ENCODE measurements at regions not wholly inside any gene's neighbourhood (a gene's known extent, or its start where the extent isn't known, plus 50 kb on each side); places are given as distances from the start of the nearest gene placed in this dataset.

DNA sequence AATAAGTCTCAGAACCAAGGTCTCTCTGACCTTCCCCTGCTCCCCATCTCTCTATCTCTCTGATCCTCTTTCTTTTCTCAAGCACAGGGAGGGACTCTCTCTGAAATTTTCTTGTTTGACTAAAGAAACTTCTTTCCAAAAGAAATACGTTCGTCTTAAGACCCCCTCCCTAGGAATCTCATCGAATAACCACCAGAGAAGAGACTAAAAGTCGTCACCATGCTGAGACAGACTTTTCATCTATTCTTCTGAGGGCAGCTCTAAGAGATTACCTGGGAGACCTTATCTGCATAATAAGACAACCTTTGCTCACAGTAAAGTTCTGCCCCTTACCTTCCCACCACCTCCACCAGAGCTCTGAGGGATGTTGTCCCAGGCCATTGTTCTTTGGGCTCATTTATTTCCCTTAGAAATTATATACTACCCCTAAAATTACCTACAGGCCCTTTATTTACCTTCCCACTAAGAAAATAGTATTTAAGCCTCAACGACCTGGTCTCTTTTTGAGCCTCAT lies 133.7 kb upstream of the EEF2KMT start:
- TF ChIP-seq, protein P1, sequence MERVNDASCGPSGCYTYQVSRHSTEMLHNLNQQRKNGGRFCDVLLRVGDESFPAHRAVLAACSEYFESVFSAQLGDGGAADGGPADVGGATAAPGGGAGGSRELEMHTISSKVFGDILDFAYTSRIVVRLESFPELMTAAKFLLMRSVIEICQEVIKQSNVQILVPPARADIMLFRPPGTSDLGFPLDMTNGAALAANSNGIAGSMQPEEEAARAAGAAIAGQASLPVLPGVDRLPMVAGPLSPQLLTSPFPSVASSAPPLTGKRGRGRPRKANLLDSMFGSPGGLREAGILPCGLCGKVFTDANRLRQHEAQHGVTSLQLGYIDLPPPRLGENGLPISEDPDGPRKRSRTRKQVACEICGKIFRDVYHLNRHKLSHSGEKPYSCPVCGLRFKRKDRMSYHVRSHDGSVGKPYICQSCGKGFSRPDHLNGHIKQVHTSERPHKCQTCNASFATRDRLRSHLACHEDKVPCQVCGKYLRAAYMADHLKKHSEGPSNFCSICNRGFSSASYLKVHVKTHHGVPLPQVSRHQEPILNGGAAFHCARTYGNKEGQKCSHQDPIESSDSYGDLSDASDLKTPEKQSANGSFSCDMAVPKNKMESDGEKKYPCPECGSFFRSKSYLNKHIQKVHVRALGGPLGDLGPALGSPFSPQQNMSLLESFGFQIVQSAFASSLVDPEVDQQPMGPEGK (CRISPR knock-in tag; IDR thresholded peaks at IDR 0.05; ENCODE audit: borderline replicate concordance): no peak
- TF ChIP-seq CSDC2 (CRISPR knock-in tag; IDR thresholded peaks at IDR 0.05): no peak
- no peak for TF ChIP-seq TOX (CRISPR knock-in tag; IDR thresholded peaks at IDR 0.05; ENCODE audit: borderline replicate concordance)
- no peak for TF ChIP-seq RARB (CRISPR knock-in tag; IDR thresholded peaks at IDR 0.05)
- no peak for TF ChIP-seq ESRRG (CRISPR knock-in tag; IDR thresholded peaks at IDR 0.05)
- TF ChIP-seq PPARA (CRISPR knock-in tag; IDR thresholded peaks at IDR 0.05; ENCODE audit: borderline replicate concordance): no peak
- TF ChIP-seq ARNTL (CRISPR knock-in tag; IDR thresholded peaks at IDR 0.05; ENCODE audit: borderline replicate concordance, low read depth): no peak
- TF ChIP-seq ZFP30 (CRISPR knock-in tag; IDR thresholded peaks at IDR 0.05): no peak
- no peak for TF ChIP-seq ZC3H10 (CRISPR knock-in tag; IDR thresholded peaks at IDR 0.05)
- TF ChIP-seq ZFP3 (CRISPR knock-in tag; IDR thresholded peaks at IDR 0.05): no peak
- TF ChIP-seq, protein P2, sequence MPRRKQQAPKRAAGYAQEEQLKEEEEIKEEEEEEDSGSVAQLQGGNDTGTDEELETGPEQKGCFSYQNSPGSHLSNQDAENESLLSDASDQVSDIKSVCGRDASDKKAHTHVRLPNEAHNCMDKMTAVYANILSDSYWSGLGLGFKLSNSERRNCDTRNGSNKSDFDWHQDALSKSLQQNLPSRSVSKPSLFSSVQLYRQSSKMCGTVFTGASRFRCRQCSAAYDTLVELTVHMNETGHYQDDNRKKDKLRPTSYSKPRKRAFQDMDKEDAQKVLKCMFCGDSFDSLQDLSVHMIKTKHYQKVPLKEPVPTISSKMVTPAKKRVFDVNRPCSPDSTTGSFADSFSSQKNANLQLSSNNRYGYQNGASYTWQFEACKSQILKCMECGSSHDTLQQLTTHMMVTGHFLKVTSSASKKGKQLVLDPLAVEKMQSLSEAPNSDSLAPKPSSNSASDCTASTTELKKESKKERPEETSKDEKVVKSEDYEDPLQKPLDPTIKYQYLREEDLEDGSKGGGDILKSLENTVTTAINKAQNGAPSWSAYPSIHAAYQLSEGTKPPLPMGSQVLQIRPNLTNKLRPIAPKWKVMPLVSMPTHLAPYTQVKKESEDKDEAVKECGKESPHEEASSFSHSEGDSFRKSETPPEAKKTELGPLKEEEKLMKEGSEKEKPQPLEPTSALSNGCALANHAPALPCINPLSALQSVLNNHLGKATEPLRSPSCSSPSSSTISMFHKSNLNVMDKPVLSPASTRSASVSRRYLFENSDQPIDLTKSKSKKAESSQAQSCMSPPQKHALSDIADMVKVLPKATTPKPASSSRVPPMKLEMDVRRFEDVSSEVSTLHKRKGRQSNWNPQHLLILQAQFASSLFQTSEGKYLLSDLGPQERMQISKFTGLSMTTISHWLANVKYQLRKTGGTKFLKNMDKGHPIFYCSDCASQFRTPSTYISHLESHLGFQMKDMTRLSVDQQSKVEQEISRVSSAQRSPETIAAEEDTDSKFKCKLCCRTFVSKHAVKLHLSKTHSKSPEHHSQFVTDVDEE (CRISPR knock-in tag; IDR thresholded peaks at IDR 0.05): no peak

Measured in SK-N-SH treated with all-trans-retinoic acid at 6 μM for 48 hours (cell line).